HUES48 (cell line): ENCODE measurements at regions not wholly inside any gene's neighbourhood (a gene's known extent, or its start where the extent isn't known, plus 50 kb on each side); places are given as distances from the start of the nearest gene placed in this dataset.

Source experiments
- H3K27ac ChIP-seq: one replicate; pipeline ENCODE4 v1.7.0; 2013; ENCODE audit warnings: low read depth, low read length, inconsistent platforms
- H3K27me3 ChIP-seq: 2 replicates; pipeline ENCODE4 v1.6.1; 2013; ENCODE audit warnings: mild to moderate bottlenecking, low read length; ENCODE audit not compliant: control insufficient read depth, insufficient read depth
- H3K36me3 ChIP-seq: 2 replicates; pipeline ENCODE4 v1.6.1; 2013; ENCODE audit warnings: low read length; ENCODE audit not compliant: control insufficient read depth, insufficient read depth
- H3K4me1 ChIP-seq: 2 replicates; pipeline ENCODE4 v1.6.1; 2013; ENCODE audit warnings: mild to moderate bottlenecking, low read length; ENCODE audit not compliant: control insufficient read depth, insufficient read depth
- H3K4me3 ChIP-seq: 2 replicates; pipeline ENCODE4 v1.5.1; 2013; ENCODE audit warnings: mild to moderate bottlenecking, low read depth, low read length
- H3K9ac ChIP-seq: 2 replicates; pipeline ENCODE4 v1.6.1; 2013; ENCODE audit warnings: mild to moderate bottlenecking, low read depth, low read length, moderate library complexity
- H3K9me3 ChIP-seq: 2 replicates; pipeline ENCODE4 v1.6.1; 2013; ENCODE audit warnings: low read length; ENCODE audit not compliant: control insufficient read depth, insufficient read depth

- Histone ChIP-seq H3K4me3 (no peak overlapping the region), H3K4me1 (no peaks in the 10 kb centered on the region), H3K27me3 (no peaks in the 10 kb centered on the region)
These were observed 493.0 kb downstream of the CAAP1 start for GRCh38 chr9:26399556-26399955.

GRCh38 chr9:26394025-26394424, 498.6 kb downstream of the CAAP1 start:
- Histone ChIP-seq H3K4me3 (no peak overlapping the region), H3K27ac (no peak overlapping the region), H3K9me3 (peaks cover 16% of the 10 kb centered on the region; the same call in 1 of the 2 replicates), H3K4me1 (no peaks in the 10 kb centered on the region), H3K27me3 (no peaks in the 10 kb centered on the region), H3K9ac (no peak overlapping the region), H3K36me3 (no peaks in the 10 kb centered on the region)

More at GRCh38 chr9:26399556-26399955, 493.0 kb downstream of the CAAP1 start:
- no peak overlapping the region for H3K27ac ChIP-seq
- no peaks in the 10 kb centered on the region for H3K36me3 ChIP-seq
- no peak overlapping the region for H3K9ac ChIP-seq
- H3K9me3 ChIP-seq: no peaks in the 10 kb centered on the region

GRCh38 chr9:26392639-26393038, 500.0 kb downstream of the CAAP1 start:
- H3K4me3 ChIP-seq: no peak overlapping the region

GRCh38 chr9:26391036-26391435, 501.6 kb downstream of the CAAP1 start:
- no peak overlapping the region for H3K4me3 ChIP-seq
- no peaks in the 10 kb centered on the region for H3K4me1 ChIP-seq
- H3K27ac ChIP-seq: no peak overlapping the region
- H3K27me3 ChIP-seq: no peaks in the 10 kb centered on the region
- H3K9me3 ChIP-seq: peaks cover 16% of the 10 kb centered on the region; the same call in 1 of the 2 replicates
- H3K9ac ChIP-seq: no peak overlapping the region
- H3K36me3 ChIP-seq: no peaks in the 10 kb centered on the region

More at GRCh38 chr9:26392639-26393038, 500.0 kb downstream of the CAAP1 start:
- Histone ChIP-seq H3K4me1 (no peaks in the 10 kb centered on the region), H3K27ac (no peak overlapping the region), H3K9me3 (peaks cover 16% of the 10 kb centered on the region; the same call in 1 of the 2 replicates), H3K36me3 (no peaks in the 10 kb centered on the region), H3K27me3 (no peaks in the 10 kb centered on the region), H3K9ac (no peak overlapping the region)

- Histone ChIP-seq H3K27ac (no peak overlapping the region), H3K36me3 (no peaks in the 10 kb centered on the region)
These were observed 517.2 kb downstream of the CAAP1 start for GRCh38 chr9:26375448-26375847.

GRCh38 chr9:26373616-26374015, 519.0 kb downstream of the CAAP1 start:
- no peaks in the 10 kb centered on the region for H3K36me3 ChIP-seq
- H3K27me3 ChIP-seq: no peaks in the 10 kb centered on the region
- no peaks in the 10 kb centered on the region for H3K4me1 ChIP-seq
- no peaks in the 10 kb centered on the region for H3K9me3 ChIP-seq
- H3K4me3 ChIP-seq: no peak overlapping the region
- no peak overlapping the region for H3K9ac ChIP-seq
- no peak overlapping the region for H3K27ac ChIP-seq

More at GRCh38 chr9:26375448-26375847, 517.2 kb downstream of the CAAP1 start:
- no peak overlapping the region for H3K9ac ChIP-seq
- H3K4me1 ChIP-seq: no peaks in the 10 kb centered on the region
- H3K4me3 ChIP-seq: no peak overlapping the region
- H3K27me3 ChIP-seq: no peaks in the 10 kb centered on the region
- no peaks in the 10 kb centered on the region for H3K9me3 ChIP-seq

- H3K9me3 ChIP-seq: no peaks in the 10 kb centered on the region
- H3K9ac ChIP-seq: no peak overlapping the region
- no peaks in the 10 kb centered on the region for H3K36me3 ChIP-seq
- no peaks in the 10 kb centered on the region for H3K4me1 ChIP-seq
- H3K4me3 ChIP-seq: no peak overlapping the region
- H3K27ac ChIP-seq: no peak overlapping the region
- H3K27me3 ChIP-seq: no peaks in the 10 kb centered on the region
These were observed 521.4 kb downstream of the CAAP1 start for GRCh38 chr9:26371236-26371635.

GRCh38 chr9:26369093-26369492, 523.5 kb downstream of the CAAP1 start:
- Histone ChIP-seq H3K9me3 (no peaks in the 10 kb centered on the region), H3K27ac (no peak overlapping the region), H3K4me3 (no peak overlapping the region), H3K27me3 (no peaks in the 10 kb centered on the region), H3K4me1 (no peaks in the 10 kb centered on the region), H3K9ac (no peak overlapping the region), H3K36me3 (no peaks in the 10 kb centered on the region)

GRCh38 chr9:26368241-26368640, 524.4 kb downstream of the CAAP1 start:
- H3K4me1 ChIP-seq: no peaks in the 10 kb centered on the region
- no peak overlapping the region for H3K27ac ChIP-seq
- no peaks in the 10 kb centered on the region for H3K36me3 ChIP-seq
- no peak overlapping the region for H3K4me3 ChIP-seq
- H3K9ac ChIP-seq: no peak overlapping the region
- no peaks in the 10 kb centered on the region for H3K9me3 ChIP-seq
- no peaks in the 10 kb centered on the region for H3K27me3 ChIP-seq

- H3K27ac ChIP-seq: no peak overlapping the region
- H3K36me3 ChIP-seq: no peaks in the 10 kb centered on the region
- H3K9ac ChIP-seq: no peak overlapping the region
- H3K9me3 ChIP-seq: no peaks in the 10 kb centered on the region
- H3K27me3 ChIP-seq: no peaks in the 10 kb centered on the region
- H3K4me1 ChIP-seq: no peaks in the 10 kb centered on the region
- H3K4me3 ChIP-seq: no peak overlapping the region
These were observed 531.6 kb downstream of the CAAP1 start for GRCh38 chr9:26361010-26361409.

GRCh38 chr9:26358836-26359235, 533.8 kb downstream of the CAAP1 start:
- Histone ChIP-seq H3K9ac (no peak overlapping the region), H3K36me3 (no peaks in the 10 kb centered on the region), H3K27ac (no peak overlapping the region), H3K4me1 (no peaks in the 10 kb centered on the region), H3K27me3 (no peaks in the 10 kb centered on the region), H3K9me3 (no peaks in the 10 kb centered on the region), H3K4me3 (no peak overlapping the region)
